Fibroblast of villous mesenchyme (primary cell): ENCODE measurements at regions not wholly inside any gene's neighbourhood (a gene's known extent, or its start where the extent isn't known, plus 50 kb on each side); places are given as distances from the start of the nearest gene placed in this dataset.

Source experiments
- DNase-seq: peaks from one replicate; pipeline ENCODE4 v3.0.0-alpha.2; 2010; ENCODE audit warnings: low read depth
- H3K4me3 ChIP-seq: 2 replicates; pipeline ENCODE4 v1.5.1; 2011; ENCODE audit warnings: low read depth, mild to moderate bottlenecking, low read length
- TF ChIP-seq, protein P1 (sequence below): IDR thresholded peaks from 2 replicates; pipeline ENCODE4 v1.5.1; 2012; ENCODE audit warnings: low read depth, mild to moderate bottlenecking, low read length; ENCODE audit not compliant: insufficient read depth

DNA sequence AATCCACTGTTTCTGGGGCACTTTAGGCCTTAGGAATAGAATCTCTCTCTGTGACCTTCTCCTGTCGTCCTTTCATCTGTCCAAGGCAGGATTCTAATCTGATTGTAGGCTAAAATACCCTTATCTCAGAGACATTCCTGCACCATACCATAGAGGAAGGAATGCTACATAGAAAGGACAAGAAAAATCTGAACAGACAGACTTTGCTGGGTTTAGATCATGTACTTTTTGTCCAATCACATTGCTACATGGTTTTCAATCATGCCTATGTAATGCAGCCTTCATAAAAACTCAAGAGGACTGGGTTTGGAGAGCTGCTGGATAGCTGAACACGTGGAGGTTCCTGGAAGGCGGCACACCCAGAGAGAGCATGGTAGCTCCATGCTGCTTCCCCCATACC, 378.5 kb upstream of the SEMA6D start:
- no peak overlapping the region for H3K4me3 ChIP-seq
- TF ChIP-seq, protein P1, sequence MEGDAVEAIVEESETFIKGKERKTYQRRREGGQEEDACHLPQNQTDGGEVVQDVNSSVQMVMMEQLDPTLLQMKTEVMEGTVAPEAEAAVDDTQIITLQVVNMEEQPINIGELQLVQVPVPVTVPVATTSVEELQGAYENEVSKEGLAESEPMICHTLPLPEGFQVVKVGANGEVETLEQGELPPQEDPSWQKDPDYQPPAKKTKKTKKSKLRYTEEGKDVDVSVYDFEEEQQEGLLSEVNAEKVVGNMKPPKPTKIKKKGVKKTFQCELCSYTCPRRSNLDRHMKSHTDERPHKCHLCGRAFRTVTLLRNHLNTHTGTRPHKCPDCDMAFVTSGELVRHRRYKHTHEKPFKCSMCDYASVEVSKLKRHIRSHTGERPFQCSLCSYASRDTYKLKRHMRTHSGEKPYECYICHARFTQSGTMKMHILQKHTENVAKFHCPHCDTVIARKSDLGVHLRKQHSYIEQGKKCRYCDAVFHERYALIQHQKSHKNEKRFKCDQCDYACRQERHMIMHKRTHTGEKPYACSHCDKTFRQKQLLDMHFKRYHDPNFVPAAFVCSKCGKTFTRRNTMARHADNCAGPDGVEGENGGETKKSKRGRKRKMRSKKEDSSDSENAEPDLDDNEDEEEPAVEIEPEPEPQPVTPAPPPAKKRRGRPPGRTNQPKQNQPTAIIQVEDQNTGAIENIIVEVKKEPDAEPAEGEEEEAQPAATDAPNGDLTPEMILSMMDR, result no peak
- DNase-seq, result no peak

DNA sequence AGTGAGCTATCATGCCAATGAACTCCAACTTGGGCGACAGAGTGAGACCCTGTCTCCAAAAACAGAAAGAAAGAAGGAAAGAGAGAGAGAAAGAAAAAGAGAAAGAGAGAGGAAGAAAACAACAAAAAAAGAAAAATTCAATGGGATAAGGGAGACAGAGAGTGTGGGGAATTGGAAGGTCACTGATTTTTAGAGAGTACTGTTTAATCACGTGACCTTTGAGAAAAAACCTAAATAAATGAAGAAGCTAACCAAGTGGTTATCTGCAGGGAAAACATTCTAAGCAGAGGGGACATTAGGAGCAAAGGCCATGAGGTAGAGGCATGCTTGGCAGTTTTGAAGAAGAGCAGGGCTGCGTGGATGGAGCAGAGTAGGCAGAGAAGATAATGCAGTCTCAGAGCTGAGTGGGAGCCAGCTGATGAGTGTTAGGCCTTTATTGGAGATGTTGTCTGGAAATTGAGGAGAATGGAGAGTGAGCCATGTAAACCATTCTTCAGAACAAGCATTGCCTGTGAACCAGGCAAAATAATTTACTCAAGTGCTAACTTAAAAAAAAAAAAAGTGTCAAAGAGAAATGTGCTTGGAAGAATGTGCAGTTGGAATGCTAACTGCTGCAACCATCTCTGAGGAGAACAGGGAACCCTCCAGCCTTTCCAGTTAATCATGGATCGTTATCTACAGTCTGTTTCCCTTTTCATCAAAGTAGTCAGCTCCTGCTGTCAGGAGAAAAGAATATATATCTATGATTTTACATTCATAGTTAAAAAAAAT, 377.3 kb upstream of the SEMA6D start:
- DNase-seq, result peak; percentile 19
- TF ChIP-seq, protein P1, result no peak
- no peak overlapping the region for H3K4me3 ChIP-seq

DNA sequence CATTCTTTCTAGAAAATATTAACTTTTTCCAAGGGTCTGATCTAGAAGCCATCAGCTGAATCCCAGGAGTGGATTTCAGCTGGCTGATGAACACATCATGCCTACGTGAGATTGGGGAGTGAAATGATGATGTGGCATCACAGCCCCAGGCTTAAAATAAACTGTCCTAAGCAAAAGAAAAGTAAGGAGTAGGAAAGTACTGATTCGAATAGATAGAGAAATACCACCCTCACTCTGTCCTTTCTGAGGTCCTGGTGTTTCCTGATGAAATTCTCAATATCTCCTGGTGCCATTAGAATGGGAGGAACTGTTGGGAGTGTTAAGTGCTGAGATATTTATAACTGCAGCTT, 376.8 kb upstream of the SEMA6D start:
- H3K4me3 ChIP-seq, result no peak overlapping the region
- TF ChIP-seq, protein P1, result no peak
- DNase-seq, result no peak

DNA sequence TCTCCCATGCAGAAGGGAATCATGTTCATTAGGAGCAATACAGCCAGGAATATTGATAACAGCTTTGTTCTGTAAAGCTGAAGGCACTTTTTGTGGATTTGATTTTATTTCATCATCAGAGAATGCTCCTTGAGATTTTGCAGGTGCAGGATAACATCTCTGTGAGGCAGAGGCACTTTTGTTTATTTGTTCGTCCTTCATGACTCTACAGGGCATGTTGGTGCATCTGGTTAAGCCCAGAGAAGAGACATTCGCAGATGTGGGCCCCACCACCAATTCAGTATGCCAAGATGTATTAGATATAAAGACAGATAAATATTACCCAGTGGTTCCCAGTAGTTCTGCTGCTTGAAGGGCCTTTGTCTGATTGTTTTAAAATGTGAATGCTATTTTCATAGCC, 368.1 kb upstream of the SEMA6D start:
- TF ChIP-seq, protein P1, result no peak
- no peak overlapping the region for H3K4me3 ChIP-seq
- DNase-seq, result no peak

DNA sequence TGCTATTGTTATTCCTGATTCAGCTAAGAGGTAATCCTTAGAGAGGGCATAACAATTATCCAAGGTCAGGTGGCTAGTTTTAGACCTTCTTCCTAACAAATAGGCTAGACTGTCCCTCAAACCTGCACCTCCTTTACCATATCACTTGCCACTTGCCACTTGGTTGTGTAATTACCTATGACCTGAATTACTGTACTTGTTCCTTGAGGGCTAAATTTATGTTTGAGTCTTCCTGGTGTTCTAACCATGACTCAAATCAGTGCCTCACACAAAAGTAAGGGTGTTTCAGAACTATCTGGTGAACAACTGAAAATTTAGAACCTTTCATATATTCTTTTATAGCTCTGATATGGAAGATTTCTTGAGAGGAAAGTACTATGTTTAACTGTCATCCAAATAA, 365.8 kb upstream of the SEMA6D start:
- H3K4me3 ChIP-seq, result no peak overlapping the region
- TF ChIP-seq, protein P1, result no peak
- no peak for DNase-seq

DNA sequence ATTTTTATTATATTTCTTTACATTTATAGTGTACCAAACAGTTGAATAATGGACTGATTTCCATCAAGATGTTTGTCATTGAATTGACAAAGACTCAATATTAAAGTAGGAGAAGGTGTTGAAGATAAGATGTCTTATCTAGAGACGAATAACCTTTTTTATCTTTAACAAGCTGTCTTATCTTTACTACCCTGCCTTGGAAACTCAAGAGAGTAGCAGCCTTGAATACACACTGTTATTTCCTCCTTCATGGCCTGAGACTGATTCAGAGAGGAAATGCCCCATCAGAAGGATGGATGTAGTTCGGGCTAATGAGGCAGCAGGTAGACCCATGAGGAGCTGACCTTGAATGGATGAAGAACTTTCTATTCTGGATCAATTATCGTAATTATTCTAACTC, 365.1 kb upstream of the SEMA6D start:
- H3K4me3 ChIP-seq, result no peak overlapping the region
- DNase-seq, result no peak
- TF ChIP-seq, protein P1, result no peak

DNA sequence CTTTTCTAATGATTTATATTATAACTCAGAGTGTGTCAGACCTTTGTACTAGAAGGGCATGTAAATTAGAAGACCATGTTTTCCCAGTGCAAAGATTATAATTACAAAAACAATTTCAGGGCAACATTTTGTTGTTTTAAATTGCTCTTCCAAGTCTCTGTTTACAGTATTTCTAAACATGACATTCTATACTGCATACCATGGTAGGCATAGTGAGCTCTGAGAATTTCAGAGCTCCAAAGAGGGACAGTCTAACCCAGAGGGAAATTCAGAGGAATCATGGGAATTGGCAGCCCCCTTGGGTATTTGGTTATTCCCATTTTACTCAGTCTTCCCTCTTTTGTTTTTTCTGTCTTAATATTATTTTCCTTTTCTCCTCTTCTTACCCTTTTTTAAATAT, 361.5 kb upstream of the SEMA6D start:
- DNase-seq, result no peak
- H3K4me3 ChIP-seq, result no peak overlapping the region
- TF ChIP-seq, protein P1, result no peak
